ENCODE measurements at regions not wholly inside any gene's neighbourhood (a gene's known extent, or its start where the extent isn't known, plus 50 kb on each side); places are given as distances from the start of the nearest gene placed in this dataset.

GRCh38 chr6:15752820-15753219 lies 90.0 kb upstream of the DTNBP1 start:
- no peak overlapping the region for H3K27ac ChIP-seq
- H3K36me3 ChIP-seq = no peaks in the 10 kb centered on the region
- TF ChIP-seq CTCF (IDR thresholded peaks at IDR 0.05) = no peak
- no peak for TF ChIP-seq POLR2A (IDR thresholded peaks at IDR 0.05)
- intact Hi-C loops (cut with DNase I) = no loop called here
- 61% methylated on average over 2 of the region's 3 CpGs for WGBS (ENCODE audit: insufficient coverage, low coverage, low lambda C conversion rate, missing lambda C conversion rate)
- peaks cover 0 to 15% (median 3%) of the 10 kb centered on the region in 4 donors for H3K4me1 ChIP-seq
- H3K27me3 ChIP-seq = no peaks in the 10 kb centered on the region
- ATAC-seq = peak; percentile 20 to 34 (median 25)
- DNase-seq = no peak
- no peaks in the 10 kb centered on the region for H3K9me3 ChIP-seq
- no peak overlapping the region for H3K4me3 ChIP-seq

- WGBS (ENCODE audit: insufficient coverage, low coverage, low lambda C conversion rate, missing lambda C conversion rate) = 92% methylated on average over 2 of the region's 3 CpGs
- DNase-seq (no peak), ATAC-seq (no peak)
- no peak for TF ChIP-seq POLR2A (IDR thresholded peaks at IDR 0.05)
- no peak for TF ChIP-seq CTCF (IDR thresholded peaks at IDR 0.05)
- Histone ChIP-seq H3K4me3 (no peak overlapping the region), H3K36me3 (no peaks in the 10 kb centered on the region), H3K27ac (no peak overlapping the region), H3K4me1 (peaks cover 0 to 22% (median 3%) of the 10 kb centered on the region in 4 donors), H3K9me3 (no peaks in the 10 kb centered on the region), H3K27me3 (no peaks in the 10 kb centered on the region)
- intact Hi-C loops (cut with DNase I) = no loop called here
These were observed 89.0 kb upstream of the DTNBP1 start for GRCh38 chr6:15751721-15752350.

GRCh38 chr6:15748341-15748740 lies 85.5 kb upstream of the DTNBP1 start:
- DNase-seq (no peak), ATAC-seq (no peak)
- 92% methylated on average over 4 of the region's 4 CpGs for WGBS (ENCODE audit: insufficient coverage, low coverage, low lambda C conversion rate, missing lambda C conversion rate)
- Histone ChIP-seq H3K27me3 (no peaks in the 10 kb centered on the region), H3K4me3 (no peak overlapping the region), H3K4me1 (peaks cover 0 to 8% (median 0%) of the 10 kb centered on the region in 4 donors), H3K27ac (no peak overlapping the region), H3K9me3 (no peaks in the 10 kb centered on the region), H3K36me3 (no peaks in the 10 kb centered on the region)
- TF ChIP-seq POLR2A (IDR thresholded peaks at IDR 0.05) (no peak), CTCF (IDR thresholded peaks at IDR 0.05) (no peak)
- intact Hi-C loops (cut with DNase I) = no loop called here

GRCh38 chr6:15747354-15747883 lies 84.6 kb upstream of the DTNBP1 start:
- ATAC-seq = peak; percentile 57 to 84 (median 62)
- 39% methylated on average over 2 of the region's 2 CpGs for WGBS (ENCODE audit: insufficient coverage, low coverage, low lambda C conversion rate, missing lambda C conversion rate)
- no peak for DNase-seq
- intact Hi-C loops (cut with DNase I) = no loop called here
- Histone ChIP-seq H3K4me1 (peaks cover 0 to 8% (median 0%) of the 10 kb centered on the region in 4 donors), H3K27me3 (no peaks in the 10 kb centered on the region), H3K4me3 (no peak overlapping the region), H3K27ac (no peak overlapping the region), H3K36me3 (no peaks in the 10 kb centered on the region), H3K9me3 (no peaks in the 10 kb centered on the region)
- TF ChIP-seq CTCF (IDR thresholded peaks at IDR 0.05) = no peak
- no peak for TF ChIP-seq POLR2A (IDR thresholded peaks at IDR 0.05)

Measured in right lobe of liver (tissue), 6 donors.